Stomach smooth muscle (tissue), 2 donors: ENCODE measurements at regions not wholly inside any gene's neighbourhood (a gene's known extent, or its start where the extent isn't known, plus 50 kb on each side); places are given as distances from the start of the nearest gene placed in this dataset.

ENCODE experiments used
- H3K27ac ChIP-seq: one replicate; pipeline ENCODE4 v1.7.0; 2013; ENCODE audit warnings: mild to moderate bottlenecking, low read length, inconsistent platforms
- H3K27me3 ChIP-seq, 2 donors: one replicate each; pipeline ENCODE4 v1.7.0; 2013; ENCODE audit warnings: low read length in 2 of 2; ENCODE audit not compliant: insufficient read depth in 2 of 2, control insufficient read depth in 1 of 2
- H3K36me3 ChIP-seq, 2 donors: one replicate each; pipeline ENCODE4 v1.7.0; 2013; ENCODE audit warnings: low read length in 2 of 2; ENCODE audit not compliant: control insufficient read depth in 2 of 2, insufficient read depth in 2 of 2
- H3K4me1 ChIP-seq: one replicate; pipeline ENCODE4 v1.7.0; 2013; ENCODE audit warnings: low read length; ENCODE audit not compliant: control insufficient read depth, insufficient read depth
- H3K4me3 ChIP-seq, 2 donors: one replicate each; pipeline ENCODE4 v1.7.0; 2013; ENCODE audit warnings: low read length in 2 of 2
- H3K9ac ChIP-seq, 2 donors: one replicate each; pipeline ENCODE4 v1.7.0; 2013; ENCODE audit warnings: low read length in 2 of 2, mild to moderate bottlenecking in 1 of 2
- H3K9me3 ChIP-seq, 2 donors: one replicate each; pipeline ENCODE4 v1.7.0; 2013; ENCODE audit warnings: low read length in 2 of 2; ENCODE audit not compliant: control insufficient read depth in 2 of 2
- donor health status: healthy.
- donor health status: Pancreatic carcinoma.

- H3K36me3 ChIP-seq = no peaks in the 10 kb centered on the region
- peaks cover 4% of the 10 kb centered on the region for H3K4me1 ChIP-seq
- no peaks in the 10 kb centered on the region for H3K9me3 ChIP-seq
- no peak overlapping the region for H3K9ac ChIP-seq
- no peak overlapping the region for H3K27ac ChIP-seq
- no peak overlapping the region for H3K4me3 ChIP-seq
- H3K27me3 ChIP-seq = peaks cover 4 to 5% of the 10 kb centered on the region in 2 donors
These were observed 205.6 kb downstream of the FOXL1 start for GRCh38 chr16:86783636-86784626.

GRCh38 chr16:86786338-86786737 lies 208.0 kb downstream of the FOXL1 start:
- peaks cover 0 to 9% of the 10 kb centered on the region in 2 donors for H3K27me3 ChIP-seq
- H3K36me3 ChIP-seq = no peaks in the 10 kb centered on the region
- peaks cover 4% of the 10 kb centered on the region for H3K4me1 ChIP-seq
- no peak overlapping the region for H3K4me3 ChIP-seq
- H3K9ac ChIP-seq = no peak overlapping the region
- no peaks in the 10 kb centered on the region for H3K9me3 ChIP-seq
- no peak overlapping the region for H3K27ac ChIP-seq

DNA sequence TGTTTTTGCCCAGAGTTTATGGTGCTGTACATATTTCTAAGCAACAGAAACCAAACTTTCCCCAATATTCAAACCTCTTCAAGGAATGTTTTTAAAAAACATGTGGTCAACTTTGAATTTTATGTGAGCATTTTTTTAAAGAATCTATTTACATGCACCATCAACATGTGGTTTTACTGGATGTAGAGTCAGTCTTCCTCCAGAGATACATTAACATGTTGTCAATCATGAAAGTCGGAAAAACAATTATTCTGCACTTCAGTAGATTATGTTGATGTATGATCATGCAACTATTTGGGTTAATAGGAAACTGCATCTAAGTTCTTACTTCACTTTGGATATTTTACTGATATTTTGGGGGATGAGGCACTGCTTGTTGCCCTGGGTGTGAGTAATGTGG lies 208.6 kb downstream of the FOXL1 start:
- no peaks in the 10 kb centered on the region for H3K36me3 ChIP-seq
- H3K4me3 ChIP-seq = no peak overlapping the region
- H3K9ac ChIP-seq = no peak overlapping the region
- H3K9me3 ChIP-seq = no peaks in the 10 kb centered on the region
- H3K27ac ChIP-seq = no peak overlapping the region
- peaks cover 4% of the 10 kb centered on the region for H3K4me1 ChIP-seq
- H3K27me3 ChIP-seq = peaks cover 0 to 13% of the 10 kb centered on the region in 2 donors

- Histone ChIP-seq H3K4me1 (peaks cover 4% of the 10 kb centered on the region), H3K4me3 (no peak overlapping the region), H3K9me3 (no peaks in the 10 kb centered on the region), H3K27ac (no peak overlapping the region), H3K27me3 (peaks cover 0 to 13% of the 10 kb centered on the region in 2 donors), H3K9ac (no peak overlapping the region), H3K36me3 (no peaks in the 10 kb centered on the region)
These were observed 209.2 kb downstream of the FOXL1 start for GRCh38 chr16:86787538-86787937.

- Histone ChIP-seq H3K9me3 (no peaks in the 10 kb centered on the region), H3K27ac (no peak overlapping the region), H3K4me1 (no peaks in the 10 kb centered on the region), H3K4me3 (no peak overlapping the region), H3K27me3 (peaks cover 9 to 23% of the 10 kb centered on the region in 2 donors), H3K9ac (no peak overlapping the region), H3K36me3 (no peaks in the 10 kb centered on the region)
These were observed 211.3 kb downstream of the FOXL1 start for GRCh38 chr16:86789621-86790051.

- H3K27ac ChIP-seq = no peak overlapping the region
- H3K9ac ChIP-seq = no peak overlapping the region
- H3K4me1 ChIP-seq = no peaks in the 10 kb centered on the region
- H3K27me3 ChIP-seq = peaks cover 9 to 23% of the 10 kb centered on the region in 2 donors
- no peak overlapping the region for H3K4me3 ChIP-seq
- no peaks in the 10 kb centered on the region for H3K9me3 ChIP-seq
- H3K36me3 ChIP-seq = no peaks in the 10 kb centered on the region
These were observed 213.1 kb downstream of the FOXL1 start for GRCh38 chr16:86791287-86792035.

DNA sequence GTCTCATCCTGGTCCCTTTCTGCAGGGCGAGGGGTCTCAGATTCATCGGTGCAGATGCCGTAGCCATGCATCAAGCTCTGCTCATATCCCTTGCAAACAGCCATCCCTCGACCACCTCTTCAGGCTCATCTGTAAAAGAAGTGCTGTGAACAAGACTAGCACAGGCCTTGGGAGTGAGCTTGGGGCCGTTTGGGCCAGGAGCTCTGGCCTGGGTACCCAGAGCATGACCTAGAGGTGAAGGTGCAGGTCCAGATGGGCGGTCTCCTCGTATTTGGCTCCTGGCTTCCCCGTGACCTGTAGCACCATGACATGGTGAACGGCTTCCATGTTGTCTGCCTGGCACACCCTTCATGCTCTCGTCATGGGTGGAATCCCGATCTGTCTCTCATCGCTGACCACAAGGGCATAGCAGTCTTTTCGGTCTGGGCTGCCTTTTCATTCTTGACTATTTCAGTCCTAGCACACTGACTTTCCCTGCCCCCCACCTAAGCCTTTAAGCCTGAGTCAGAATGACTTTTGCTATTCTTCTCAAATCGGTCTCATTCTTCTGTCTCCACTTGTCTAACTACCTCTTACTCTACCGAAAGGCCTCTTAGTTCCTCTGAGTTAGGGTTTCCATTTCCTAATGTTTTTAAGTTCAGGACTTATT lies 216.0 kb downstream of the FOXL1 start:
- peaks cover 16 to 20% of the 10 kb centered on the region in 2 donors for H3K27me3 ChIP-seq
- H3K36me3 ChIP-seq = no peaks in the 10 kb centered on the region
- no peak overlapping the region for H3K27ac ChIP-seq
- no peaks in the 10 kb centered on the region for H3K9me3 ChIP-seq
- H3K9ac ChIP-seq = no peak overlapping the region
- H3K4me3 ChIP-seq = no peak overlapping the region
- H3K4me1 ChIP-seq = no peaks in the 10 kb centered on the region

- Histone ChIP-seq H3K4me1 (no peaks in the 10 kb centered on the region), H3K9ac (no peak overlapping the region), H3K36me3 (no peaks in the 10 kb centered on the region), H3K27me3 (peaks cover 22 to 26% of the 10 kb centered on the region in 2 donors), H3K9me3 (no peaks in the 10 kb centered on the region), H3K4me3 (no peak overlapping the region), H3K27ac (no peak overlapping the region)
These were observed 219.4 kb downstream of the FOXL1 start for GRCh38 chr16:86797700-86798099.

GRCh38 chr16:86798247-86799041 lies 220.1 kb downstream of the FOXL1 start:
- H3K36me3 ChIP-seq = no peaks in the 10 kb centered on the region
- no peak overlapping the region for H3K27ac ChIP-seq
- no peaks in the 10 kb centered on the region for H3K4me1 ChIP-seq
- H3K9ac ChIP-seq = no peak overlapping the region
- H3K4me3 ChIP-seq = no peak overlapping the region
- H3K9me3 ChIP-seq = peaks cover 1 to 2% of the 10 kb centered on the region in 2 donors
- H3K27me3 ChIP-seq = peaks cover 20 to 22% of the 10 kb centered on the region in 2 donors

- H3K36me3 ChIP-seq = no peaks in the 10 kb centered on the region
- H3K27me3 ChIP-seq = peaks cover 18 to 20% of the 10 kb centered on the region in 2 donors
- H3K4me1 ChIP-seq = no peaks in the 10 kb centered on the region
- H3K9me3 ChIP-seq = peaks cover 2 to 4% of the 10 kb centered on the region in 2 donors
- no peak overlapping the region for H3K9ac ChIP-seq
- H3K27ac ChIP-seq = no peak overlapping the region
- H3K4me3 ChIP-seq = no peak overlapping the region
These were observed 221.0 kb downstream of the FOXL1 start for GRCh38 chr16:86799367-86799766.
